Activated CD8-positive, alpha-beta T cell treated with anti-CD3 and anti-CD28 coated beads for 36 hours (primary cell): ENCODE measurements at regions not wholly inside any gene's neighbourhood (a gene's known extent, or its start where the extent isn't known, plus 50 kb on each side); places are given as distances from the start of the nearest gene placed in this dataset.
A peak's percentile ranks its signal among the peaks of the same experiment; 100 is the strongest.

Experiments used
- ATAC-seq: fragments of 200-7000 bp; cut with Tn5 transposase; one replicate; pipeline ENCODE4 v1.10.0; 2021; ENCODE audit warnings: mild to moderate bottlenecking, moderate library complexity
- CTCF ChIA-PET: fragments of 350-600 bp; sonication (Branson Sonifier 250); formaldehyde crosslinking; loops from one replicate; lab custom pipeline; 2021; ENCODE audit warnings: antibody characterized with exemption; lab: Charles Lee
- POLR2A ChIA-PET: fragments of 350-600 bp; sonication (Branson Sonifier 250); formaldehyde crosslinking; loops from one replicate; lab custom pipeline; 2021; ENCODE audit warnings: antibody characterized with exemption; lab: Charles Lee
- DNase-seq: peaks from one replicate; pipeline ENCODE4 v3.0.0-alpha.2; 2020
- H3K27ac Mint-ChIP-seq: one replicate; pipeline ENCODE4 v1.8.0; 2021; ENCODE audit warnings: mild to moderate bottlenecking, mixed read lengths
- H3K27me3 Mint-ChIP-seq: one replicate; pipeline ENCODE4 v1.8.0; 2021; ENCODE audit warnings: mixed read lengths
- H3K36me3 Mint-ChIP-seq: one replicate; pipeline ENCODE4 v1.8.0; 2021; ENCODE audit warnings: low read depth, mixed read lengths
- H3K4me1 Mint-ChIP-seq: one replicate; pipeline ENCODE4 v1.8.0; 2021; ENCODE audit warnings: low read depth, mixed read lengths
- H3K4me3 Mint-ChIP-seq: one replicate; pipeline ENCODE4 v1.8.0; 2021; ENCODE audit warnings: mild to moderate bottlenecking, moderate library complexity, mixed read lengths
- H3K9me3 Mint-ChIP-seq: one replicate; pipeline ENCODE4 v1.8.0; 2021; ENCODE audit warnings: mixed read lengths
- CTCF ChIP-seq: fragments of 200-600 bp; IDR thresholded peaks from one replicate; pipeline ENCODE4 v1.8.0; 2022; ENCODE audit warnings: antibody characterized with exemption, mild to moderate bottlenecking
- intact Hi-C: fragments of 100-400 bp; cut with micrococcal nuclease; formaldehyde crosslinking; loops from one replicate; pipeline ENCODE4 v1.10.0; 2022

GRCh38 chr12:114174326-114174725 is 208.2 kb upstream of the RBM19 start:
- Mint-ChIP-seq H3K4me3 (no peak overlapping the region), H3K36me3 (no peaks in the 10 kb centered on the region), H3K9me3 (no peaks in the 10 kb centered on the region), H3K27ac (no peak overlapping the region), H3K27me3 (no peaks in the 10 kb centered on the region), H3K4me1 (no peaks in the 10 kb centered on the region)
- TF ChIP-seq CTCF: no peak
- ChIA-PET POLR2A (no interaction called here), CTCF (no interaction called here)
- DNase-seq: no peak
- no peak for ATAC-seq
- intact Hi-C loops: no loop called here

- Mint-ChIP-seq H3K27me3 (no peaks in the 10 kb centered on the region), H3K27ac (no peak overlapping the region), H3K9me3 (no peaks in the 10 kb centered on the region), H3K4me1 (no peaks in the 10 kb centered on the region), H3K36me3 (no peaks in the 10 kb centered on the region), H3K4me3 (no peak overlapping the region)
- TF ChIP-seq CTCF: no peak
- ChIA-PET CTCF (no interaction called here), POLR2A (no interaction called here)
- DNase-seq: no peak
- no peak for ATAC-seq
- intact Hi-C loops: no loop called here
Observed at GRCh38 chr12:114172135-114172534, 206.0 kb upstream of the RBM19 start.

- ChIA-PET POLR2A (no interaction called here), CTCF (interaction anchor here (1.1 to 2.9 kb wide), 3 partner anchors 10 to 340 kb away, joined by 3 to 10 read pairs (median 7); no protein-coding TSS in a partner anchor)
- Mint-ChIP-seq H3K36me3 (no peaks in the 10 kb centered on the region), H3K9me3 (no peaks in the 10 kb centered on the region), H3K27me3 (peaks cover 2% of the 10 kb centered on the region), H3K27ac (no peak overlapping the region), H3K4me3 (no peak overlapping the region), H3K4me1 (no peaks in the 10 kb centered on the region)
- TF ChIP-seq CTCF: no peak
- ATAC-seq: no peak
- no peak for DNase-seq
- intact Hi-C loops: no loop called here
Observed at GRCh38 chr12:114168061-114168460, 201.9 kb upstream of the RBM19 start.

GRCh38 chr12:114167431-114167830 is 201.3 kb upstream of the RBM19 start:
- ChIA-PET CTCF (interaction anchor here (1.1 to 2.9 kb wide), 3 partner anchors 10 to 341 kb away, joined by 3 to 10 read pairs (median 7); no protein-coding TSS in a partner anchor), POLR2A (no interaction called here)
- ATAC-seq: no peak
- no peak for TF ChIP-seq CTCF
- no peaks in the 10 kb centered on the region for H3K36me3 Mint-ChIP-seq
- H3K4me3 Mint-ChIP-seq: no peak overlapping the region
- no peak overlapping the region for H3K27ac Mint-ChIP-seq
- intact Hi-C loops: no loop called here
- no peaks in the 10 kb centered on the region for H3K4me1 Mint-ChIP-seq
- no peaks in the 10 kb centered on the region for H3K9me3 Mint-ChIP-seq
- peaks cover 2% of the 10 kb centered on the region for H3K27me3 Mint-ChIP-seq
- no peak for DNase-seq

GRCh38 chr12:114166362-114166761 is 200.2 kb upstream of the RBM19 start:
- intact Hi-C loops: no loop called here
- H3K4me1 Mint-ChIP-seq: no peaks in the 10 kb centered on the region
- H3K27me3 Mint-ChIP-seq: peaks cover 2% of the 10 kb centered on the region
- ATAC-seq (no peak), DNase-seq (peak; percentile 13)
- no peaks in the 10 kb centered on the region for H3K36me3 Mint-ChIP-seq
- no peak overlapping the region for H3K4me3 Mint-ChIP-seq
- TF ChIP-seq CTCF: peak; percentile 11
- ChIA-PET POLR2A (interaction anchor here (0.8 to 1.3 kb wide), 2 partner anchors 10 to 1802 kb away, joined by 3 to 4 read pairs; no protein-coding TSS in a partner anchor), CTCF (interaction anchor here (1.1 to 2.9 kb wide), 3 partner anchors 9 to 342 kb away, joined by 3 to 10 read pairs (median 7); no protein-coding TSS in a partner anchor)
- H3K27ac Mint-ChIP-seq: no peak overlapping the region
- no peaks in the 10 kb centered on the region for H3K9me3 Mint-ChIP-seq
